ENCODE measurements at regions not wholly inside any gene's neighbourhood (a gene's known extent, or its start where the extent isn't known, plus 50 kb on each side); places are given as distances from the start of the nearest gene placed in this dataset.

- no peak for TF ChIP-seq CTCF (conservative IDR thresholded peaks at IDR 0.05)
- TF ChIP-seq EZH2 (IDR thresholded peaks at IDR 0.05; ENCODE audit: low read depth), result no peak
Measured at GRCh38 chr12:34311337-34311736, 289.0 kb downstream of the ALG10 start.
